ENCODE measurements at regions not wholly inside any gene's neighbourhood (a gene's known extent, or its start where the extent isn't known, plus 50 kb on each side); places are given as distances from the start of the nearest gene placed in this dataset.
"Not testable (repeated sequence)": the region's sequence is repeated elsewhere in the genome, so short reads cannot be mapped to it uniquely, and the experiment has no call there.

DNA sequence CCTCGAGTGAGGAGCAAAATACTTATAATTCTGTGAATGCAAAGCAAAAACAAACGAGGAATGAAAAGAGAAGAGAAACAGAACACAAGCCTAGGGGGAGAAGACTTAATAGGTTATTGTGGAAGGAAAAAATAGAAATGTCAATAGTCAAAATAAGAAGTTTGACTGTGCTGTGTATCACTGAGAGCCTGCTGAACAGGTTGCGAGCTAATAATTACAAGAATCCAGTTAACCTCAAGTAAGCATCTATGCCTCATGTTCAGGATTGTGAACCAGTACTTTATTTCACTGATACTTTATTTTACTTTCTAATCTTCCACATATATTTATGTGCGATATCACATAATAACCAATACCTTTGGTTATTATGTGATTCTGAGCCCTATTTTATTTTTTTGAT, 316.7 kb downstream of the OTUD1 start:
- no peak for DNase-seq (ENCODE audit: low read depth)
- no peak overlapping the region for H3K4me3 ChIP-seq (replicated peaks; ENCODE audit: low read depth, low read length)
- no peak for TF ChIP-seq CTCF (IDR thresholded peaks at IDR 0.05; ENCODE audit: low read length, missing control alignments)

DNA sequence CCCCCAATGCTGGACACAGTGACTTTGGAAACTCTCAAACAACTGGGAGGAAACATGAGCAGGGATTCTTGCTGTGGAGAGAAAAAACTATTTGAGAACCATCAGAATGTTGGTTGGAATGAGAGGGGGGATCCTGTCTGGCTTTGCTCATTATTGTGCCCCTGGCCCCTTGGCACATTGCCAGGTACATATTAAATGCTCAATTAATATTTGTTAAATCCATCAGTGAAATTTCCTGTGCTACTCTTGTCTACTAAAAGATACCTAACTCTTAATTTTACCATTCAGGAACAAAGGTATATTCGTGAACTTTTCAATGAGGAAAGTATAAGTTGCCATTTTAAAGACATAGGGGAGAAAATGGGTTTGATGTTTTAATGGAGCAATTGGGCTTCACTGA, 329.4 kb downstream of the OTUD1 start:
- DNase-seq (ENCODE audit: low read depth), result no peak
- TF ChIP-seq CTCF (IDR thresholded peaks at IDR 0.05; ENCODE audit: low read length, missing control alignments), result no peak

DNA sequence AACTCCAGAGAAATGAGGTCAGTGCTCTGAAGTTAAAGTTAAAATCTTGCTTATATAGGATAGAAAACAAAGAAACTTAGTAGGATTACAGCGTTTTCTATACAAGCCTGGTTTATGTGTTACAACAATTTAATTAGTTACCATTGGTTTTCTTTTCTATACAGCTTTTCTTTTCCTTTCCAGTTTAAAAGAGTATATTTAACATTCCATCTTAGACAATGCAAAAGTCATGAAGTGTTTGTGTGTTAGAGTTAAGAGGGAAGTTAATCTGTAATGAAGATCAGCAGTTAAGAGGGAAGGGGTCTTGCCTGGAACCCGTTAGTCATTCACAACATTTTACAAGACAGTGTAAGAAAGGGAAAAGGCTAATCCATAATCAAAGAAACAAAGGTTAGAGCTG, 338.3 kb downstream of the OTUD1 start:
- no peak for TF ChIP-seq CTCF (IDR thresholded peaks at IDR 0.05; ENCODE audit: low read length, missing control alignments)
- H3K4me3 ChIP-seq (replicated peaks; ENCODE audit: low read depth, low read length), result no peak overlapping the region
- DNase-seq (ENCODE audit: low read depth), result no peak

More for the DNA sequence above, 329.4 kb downstream of the OTUD1 start:
- H3K4me3 ChIP-seq (replicated peaks; ENCODE audit: low read depth, low read length), result no peak overlapping the region

DNA sequence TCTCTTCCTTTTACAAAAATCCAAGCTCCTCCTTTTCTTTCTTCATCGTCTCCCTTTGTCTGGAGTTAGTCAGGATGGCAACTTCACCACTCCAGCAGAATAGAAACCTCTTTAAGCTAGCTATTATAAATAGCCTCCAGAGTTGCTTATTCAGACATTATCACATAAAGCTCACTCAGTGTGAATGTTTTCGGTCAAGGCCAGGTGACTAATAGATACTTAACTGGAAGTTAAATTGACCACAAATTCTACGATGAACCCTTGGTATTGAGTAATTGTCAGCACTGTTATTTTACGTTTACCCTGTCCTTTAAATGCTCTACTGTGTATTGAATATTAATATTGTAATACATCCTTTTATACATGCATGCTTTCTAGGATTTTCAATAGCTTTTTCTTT, 340.4 kb downstream of the OTUD1 start:
- DNase-seq (ENCODE audit: low read depth), result no peak
- no peak for TF ChIP-seq CTCF (IDR thresholded peaks at IDR 0.05; ENCODE audit: low read length, missing control alignments)
- no peak overlapping the region for H3K4me3 ChIP-seq (replicated peaks; ENCODE audit: low read depth, low read length)

- DNase-seq (ENCODE audit: low read depth), result no peak
- no peak for TF ChIP-seq CTCF (IDR thresholded peaks at IDR 0.05; ENCODE audit: low read length, missing control alignments)
- no peak overlapping the region for H3K4me3 ChIP-seq (replicated peaks; ENCODE audit: low read depth, low read length)
Observed at GRCh38 chr10:23780331-23780730, 341.5 kb downstream of the OTUD1 start.

DNA sequence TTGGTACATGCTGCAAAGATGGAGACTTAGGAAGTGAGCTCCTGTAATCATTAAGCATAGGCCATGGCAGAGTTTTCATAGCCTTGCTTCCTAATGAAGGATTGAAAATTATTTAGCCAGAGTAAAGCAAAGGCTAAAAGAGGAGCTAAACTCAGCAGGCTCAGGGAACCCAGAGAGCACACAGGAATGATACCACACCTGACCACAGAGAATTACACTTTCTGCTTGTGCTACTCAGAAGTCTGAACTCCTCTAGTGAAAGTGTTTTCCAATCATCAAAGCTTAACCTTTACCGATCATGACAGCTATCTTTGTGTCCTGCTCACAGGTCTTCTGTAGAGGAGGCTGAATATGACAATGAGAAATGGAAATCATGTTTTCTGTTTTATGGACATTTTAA, 347.7 kb downstream of the OTUD1 start:
- no peak overlapping the region for H3K4me3 ChIP-seq (replicated peaks; ENCODE audit: low read depth, low read length)
- TF ChIP-seq CTCF (IDR thresholded peaks at IDR 0.05; ENCODE audit: low read length, missing control alignments), result no peak
- no peak for DNase-seq (ENCODE audit: low read depth)

- no peak for DNase-seq (ENCODE audit: low read depth)
- TF ChIP-seq CTCF (IDR thresholded peaks at IDR 0.05; ENCODE audit: low read length, missing control alignments), result no peak
- no peak overlapping the region for H3K4me3 ChIP-seq (replicated peaks; ENCODE audit: low read depth, low read length)
Observed at GRCh38 chr10:23793577-23793976, 354.7 kb downstream of the OTUD1 start.

DNA sequence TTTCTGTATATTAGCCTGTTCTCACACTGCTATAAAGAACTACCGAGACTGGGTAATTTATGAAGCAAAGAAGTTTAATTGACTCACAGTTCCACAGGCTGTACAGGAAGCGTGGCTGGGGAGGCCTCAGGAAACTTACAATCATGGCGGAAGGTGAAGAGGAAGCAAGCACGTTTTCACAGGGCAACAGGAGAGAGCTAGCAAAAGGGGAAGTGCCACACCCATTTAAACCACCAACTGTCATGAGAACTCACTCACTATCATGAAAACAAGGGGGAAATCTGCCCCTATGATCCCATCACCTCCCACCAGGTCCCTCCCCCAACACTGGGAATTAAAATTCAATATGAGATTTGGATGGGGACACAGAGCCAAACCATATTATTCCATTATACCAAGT, 358.6 kb downstream of the OTUD1 start:
- not testable (repeated sequence) for DNase-seq (ENCODE audit: low read depth); H3K4me3 ChIP-seq (replicated peaks; ENCODE audit: low read depth, low read length)
